ENCODE measurements at regions not wholly inside any gene's neighbourhood (a gene's known extent, or its start where the extent isn't known, plus 50 kb on each side); places are given as distances from the start of the nearest gene placed in this dataset.

- H3K4me2 ChIP-seq (ENCODE audit: control insufficient read depth, extremely low read depth, insufficient read depth, low read depth, low read length): no peak overlapping the region
- H3K79me2 ChIP-seq (ENCODE audit: control insufficient read depth, insufficient read depth, low read length): no peaks in the 10 kb centered on the region
- H3K9me3 ChIP-seq (ENCODE audit: control insufficient read depth, low read depth, low read length): no peaks in the 10 kb centered on the region
- no peak overlapping the region for H2AFZ ChIP-seq (ENCODE audit: control insufficient read depth, low read length)
- H3K9me1 ChIP-seq (ENCODE audit: control insufficient read depth, extremely low read depth, insufficient read depth, low read length): no peaks in the 10 kb centered on the region
- no peaks in the 10 kb centered on the region for H3K27me3 ChIP-seq (ENCODE audit: control insufficient read depth, extremely low read depth, insufficient read depth, low read length)
- no peaks in the 10 kb centered on the region for H3K36me3 ChIP-seq (ENCODE audit: control insufficient read depth in 2 of 2, extremely low read depth in 1 of 2, insufficient read depth in 2 of 2, low read length in 2 of 2)
- no peak for TF ChIP-seq EZH2 (IDR thresholded peaks at IDR 0.05; ENCODE audit: low read length)
- no peak for TF ChIP-seq CTCF (optimal IDR thresholded peaks at IDR 0.05 in 1 of 3, IDR thresholded peaks at IDR 0.05 in 1 of 3, conservative IDR thresholded peaks at IDR 0.05 in 1 of 3; ENCODE audit: extremely low read depth in 1 of 3, insufficient read depth in 2 of 3, low read length in 3 of 3)
- DNase-seq (ENCODE audit: low read depth, low spot score) (no peak), FAIRE-seq (no peak)
- H3K9ac ChIP-seq (ENCODE audit: control insufficient read depth, extremely low read depth, insufficient read depth, low read length): no peak overlapping the region
- H3K4me1 ChIP-seq (ENCODE audit: control insufficient read depth, extremely low read depth, insufficient read depth, low read length): no peaks in the 10 kb centered on the region
- dilution Hi-C loops (cut with MboI; ENCODE audit: extremely low pct_ligation_motif_present, low sequenced_read_pairs): no loop called here
- H3K4me3 ChIP-seq (ENCODE audit: control insufficient read depth in 2 of 3, extremely low read depth in 1 of 3, insufficient read depth in 2 of 3, low read depth in 1 of 3, low read length in 3 of 3): no peak overlapping the region
- H3K27ac ChIP-seq (ENCODE audit: control insufficient read depth, insufficient read depth, low read length): no peak overlapping the region
- H4K20me1 ChIP-seq (ENCODE audit: control insufficient read depth, extremely low read depth, insufficient read depth, low read length): no peaks in the 10 kb centered on the region
Observed at GRCh38 chr4:171142045-171142444, 671.2 kb upstream of the GALNTL6 start.

GRCh38 chr4:171130256-171130801, 682.9 kb upstream of the GALNTL6 start:
- H3K9me3 ChIP-seq (ENCODE audit: control insufficient read depth, low read depth, low read length): no peaks in the 10 kb centered on the region
- dilution Hi-C loops (cut with MboI; ENCODE audit: extremely low pct_ligation_motif_present, low sequenced_read_pairs): no loop called here
- H3K79me2 ChIP-seq (ENCODE audit: control insufficient read depth, insufficient read depth, low read length): no peaks in the 10 kb centered on the region
- no peak overlapping the region for H3K27ac ChIP-seq (ENCODE audit: control insufficient read depth, insufficient read depth, low read length)
- H3K4me2 ChIP-seq (ENCODE audit: control insufficient read depth, extremely low read depth, insufficient read depth, low read depth, low read length): no peak overlapping the region
- H3K9me1 ChIP-seq (ENCODE audit: control insufficient read depth, extremely low read depth, insufficient read depth, low read length): no peaks in the 10 kb centered on the region
- no peak for DNase-seq (ENCODE audit: low read depth, low spot score)
- H2AFZ ChIP-seq (ENCODE audit: control insufficient read depth, low read length): no peak overlapping the region
- H3K9ac ChIP-seq (ENCODE audit: control insufficient read depth, extremely low read depth, insufficient read depth, low read length): no peak overlapping the region
- H3K27me3 ChIP-seq (ENCODE audit: control insufficient read depth, extremely low read depth, insufficient read depth, low read length): no peaks in the 10 kb centered on the region
- H4K20me1 ChIP-seq (ENCODE audit: control insufficient read depth, extremely low read depth, insufficient read depth, low read length): no peaks in the 10 kb centered on the region
- no peak overlapping the region for H3K4me3 ChIP-seq (ENCODE audit: control insufficient read depth in 2 of 3, extremely low read depth in 1 of 3, insufficient read depth in 2 of 3, low read depth in 1 of 3, low read length in 3 of 3)
- TF ChIP-seq CTCF (optimal IDR thresholded peaks at IDR 0.05 in 1 of 3, IDR thresholded peaks at IDR 0.05 in 1 of 3, conservative IDR thresholded peaks at IDR 0.05 in 1 of 3; ENCODE audit: extremely low read depth in 1 of 3, insufficient read depth in 2 of 3, low read length in 3 of 3): no peak
- TF ChIP-seq EZH2 (IDR thresholded peaks at IDR 0.05; ENCODE audit: low read length): no peak
- FAIRE-seq: no peak
- no peaks in the 10 kb centered on the region for H3K36me3 ChIP-seq (ENCODE audit: control insufficient read depth in 2 of 2, extremely low read depth in 1 of 2, insufficient read depth in 2 of 2, low read length in 2 of 2)
- no peaks in the 10 kb centered on the region for H3K4me1 ChIP-seq (ENCODE audit: control insufficient read depth, extremely low read depth, insufficient read depth, low read length)
